Activated T-cell treated with anti-CD3 and anti-CD28 coated beads, Interleukin-2, amount 50 U/mL, for 4 hours (primary cell): ENCODE measurements at regions not wholly inside any gene's neighbourhood (a gene's known extent, or its start where the extent isn't known, plus 50 kb on each side); places are given as distances from the start of the nearest gene placed in this dataset.
A peak's percentile ranks its signal among the peaks of the same experiment; 100 is the strongest.

ENCODE experiments used
- ATAC-seq, 2 donors: fragments of 200-7000 bp; cut with Tn5 transposase; one replicate each; pipeline ENCODE4 v1.10.0; 2021
- DNase-seq: peaks from one replicate; pipeline ENCODE4 v3.0.0-alpha.2; 2020
- H3K27me3 Mint-ChIP-seq: one replicate; pipeline ENCODE4 v1.8.0; 2021; ENCODE audit warnings: low read depth, mixed read lengths
- H3K36me3 Mint-ChIP-seq: one replicate; pipeline ENCODE4 v1.8.0; 2022; ENCODE audit warnings: mixed read lengths; ENCODE audit not compliant: insufficient read depth
- H3K4me1 Mint-ChIP-seq: one replicate; pipeline ENCODE4 v1.8.0; 2021; ENCODE audit warnings: low read depth, mixed read lengths
- H3K4me3 Mint-ChIP-seq: one replicate; pipeline ENCODE4 v1.8.0; 2021; ENCODE audit warnings: mild to moderate bottlenecking, moderate library complexity, mixed read lengths
- H3K9me3 Mint-ChIP-seq: one replicate; pipeline ENCODE4 v1.8.0; 2021; ENCODE audit warnings: mixed read lengths

DNA sequence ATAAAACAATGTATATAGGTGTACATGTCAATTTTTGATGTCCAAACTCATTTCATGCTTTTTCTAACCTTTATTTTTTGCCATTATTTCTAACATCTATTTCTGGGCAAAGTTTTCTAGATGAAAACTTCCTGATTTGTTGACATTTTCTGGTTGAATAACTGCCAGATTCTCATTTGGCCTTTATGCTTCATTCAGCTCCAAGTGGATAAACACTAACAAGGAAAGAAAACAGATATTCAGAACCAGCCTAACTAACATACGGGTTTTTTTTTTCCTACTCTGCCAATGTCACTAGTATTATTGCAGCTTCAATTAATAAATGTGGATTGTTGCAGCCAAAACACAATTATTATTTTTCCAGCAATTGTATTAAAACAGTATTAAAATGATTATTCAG is 50.9 kb upstream of the RAP1GDS1 start:
- no peaks in the 10 kb centered on the region for H3K36me3 Mint-ChIP-seq
- H3K4me3 Mint-ChIP-seq: no peak overlapping the region

DNA sequence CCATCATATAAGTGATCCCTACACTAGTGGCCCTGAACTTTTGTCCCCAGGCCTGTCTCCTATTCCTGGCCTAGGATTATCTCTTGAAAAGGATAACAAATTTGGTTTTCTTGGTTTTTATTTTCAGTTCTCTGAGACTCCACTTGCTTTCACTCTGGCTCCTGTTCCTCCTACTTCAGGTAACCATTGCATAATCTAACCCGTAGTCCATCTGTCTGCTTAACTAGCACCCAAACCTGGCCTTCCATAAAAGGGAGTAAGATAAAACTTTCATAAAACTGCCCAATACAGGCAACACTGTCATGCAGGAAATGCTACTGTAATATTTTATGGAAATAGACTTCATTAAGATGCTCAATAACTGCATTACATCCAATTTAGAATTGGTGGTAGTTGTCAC is 52.1 kb upstream of the RAP1GDS1 start:
- H3K36me3 Mint-ChIP-seq: no peaks in the 10 kb centered on the region
- no peaks in the 10 kb centered on the region for H3K27me3 Mint-ChIP-seq
- DNase-seq (no peak), ATAC-seq (no peak)
- no peak overlapping the region for H3K4me3 Mint-ChIP-seq
- no peaks in the 10 kb centered on the region for H3K4me1 Mint-ChIP-seq
- H3K9me3 Mint-ChIP-seq: no peaks in the 10 kb centered on the region

More for the DNA sequence above, 50.9 kb upstream of the RAP1GDS1 start:
- Mint-ChIP-seq H3K4me1 (no peaks in the 10 kb centered on the region), H3K9me3 (no peaks in the 10 kb centered on the region), H3K27me3 (no peaks in the 10 kb centered on the region)
- DNase-seq (no peak), ATAC-seq (no peak)

DNA sequence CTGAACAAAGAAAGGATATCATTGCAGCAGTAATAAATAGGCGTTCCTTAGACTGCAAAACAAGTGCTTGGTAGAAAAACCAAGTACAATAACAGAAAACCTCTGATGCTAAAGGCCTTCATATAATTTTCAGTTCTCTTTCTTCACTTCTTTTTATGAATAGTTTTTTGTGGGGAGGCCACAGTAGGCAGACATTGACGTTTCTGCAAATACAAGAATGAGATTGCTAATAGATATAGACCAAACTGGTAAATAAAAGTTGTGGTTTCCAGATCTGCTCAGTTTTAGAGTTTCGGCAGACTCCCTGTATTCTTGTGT is 57.0 kb upstream of the RAP1GDS1 start:
- Mint-ChIP-seq H3K4me3 (no peak overlapping the region), H3K4me1 (peaks cover 6% of the 10 kb centered on the region)

DNA sequence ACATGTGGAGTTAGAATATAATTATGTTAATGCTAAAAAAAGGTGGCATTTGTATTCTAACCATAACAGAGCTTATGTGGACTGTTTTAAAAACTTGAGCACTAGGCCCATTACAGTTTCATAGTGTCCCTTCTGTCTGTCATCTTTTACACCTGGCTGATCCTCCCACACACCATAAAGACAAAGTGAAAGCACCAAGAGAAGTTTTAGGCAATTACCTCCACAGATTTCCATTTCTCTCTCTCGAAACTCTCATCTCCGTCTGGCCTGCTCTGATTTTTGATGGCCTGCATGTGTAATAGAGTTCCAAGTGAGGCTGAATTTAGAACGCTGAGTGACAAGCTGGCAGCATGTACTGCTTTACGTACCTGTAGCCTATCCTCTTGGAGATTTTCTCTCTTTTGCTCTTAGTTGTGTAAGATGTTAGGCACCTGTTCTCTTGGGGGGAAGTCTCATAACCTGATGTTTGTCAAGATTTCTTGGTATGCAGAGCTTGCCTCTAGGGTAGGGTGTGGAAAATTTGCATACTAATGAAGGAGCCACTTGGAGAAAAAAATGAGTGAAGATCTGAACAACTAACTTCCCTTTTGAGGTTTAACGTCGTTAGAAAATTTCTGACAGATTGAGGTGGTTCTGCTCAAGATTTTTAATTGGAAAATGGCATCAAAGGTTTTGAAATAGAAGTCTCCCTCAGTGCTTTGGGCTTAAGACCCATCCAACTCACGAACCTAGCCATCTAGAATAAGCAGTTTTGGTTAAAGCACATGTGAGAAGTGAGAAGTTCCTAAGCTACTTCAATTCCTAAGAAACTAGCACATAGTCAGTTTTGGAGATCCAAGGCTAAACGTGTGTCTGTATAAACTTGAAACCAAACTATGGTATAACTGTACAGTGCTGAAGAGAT is 57.6 kb upstream of the RAP1GDS1 start:
- peaks cover 6% of the 10 kb centered on the region for H3K4me1 Mint-ChIP-seq
- DNase-seq (peak; percentile 4), ATAC-seq (peak in 1 of 2 donors; percentile 71)
- H3K36me3 Mint-ChIP-seq: no peaks in the 10 kb centered on the region
- H3K27me3 Mint-ChIP-seq: no peaks in the 10 kb centered on the region
- H3K4me3 Mint-ChIP-seq: peak overlapping the region; percentile 2
- peaks cover 11% of the 10 kb centered on the region for H3K9me3 Mint-ChIP-seq

More for the DNA sequence above, 57.0 kb upstream of the RAP1GDS1 start:
- Mint-ChIP-seq H3K27me3 (no peaks in the 10 kb centered on the region), H3K36me3 (no peaks in the 10 kb centered on the region), H3K9me3 (peaks cover 11% of the 10 kb centered on the region)
- no peak for DNase-seq
- ATAC-seq: no peak

- Mint-ChIP-seq H3K36me3 (no peaks in the 10 kb centered on the region), H3K4me3 (no peak overlapping the region), H3K27me3 (no peaks in the 10 kb centered on the region), H3K9me3 (peaks cover 15% of the 10 kb centered on the region), H3K4me1 (peaks cover 6% of the 10 kb centered on the region)
- ATAC-seq (no peak), DNase-seq (no peak)
These were observed 58.3 kb upstream of the RAP1GDS1 start for GRCh38 chr4:98202907-98203306.

- H3K4me3 Mint-ChIP-seq: no peak overlapping the region
- H3K9me3 Mint-ChIP-seq: peaks cover 39% of the 10 kb centered on the region
- peaks cover 1% of the 10 kb centered on the region for H3K27me3 Mint-ChIP-seq
- DNase-seq (no peak), ATAC-seq (no peak)
- H3K36me3 Mint-ChIP-seq: no peaks in the 10 kb centered on the region
- peaks cover 6% of the 10 kb centered on the region for H3K4me1 Mint-ChIP-seq
These were observed 56.0 kb upstream of the STPG2 start for GRCh38 chr4:98199247-98199646.

DNA sequence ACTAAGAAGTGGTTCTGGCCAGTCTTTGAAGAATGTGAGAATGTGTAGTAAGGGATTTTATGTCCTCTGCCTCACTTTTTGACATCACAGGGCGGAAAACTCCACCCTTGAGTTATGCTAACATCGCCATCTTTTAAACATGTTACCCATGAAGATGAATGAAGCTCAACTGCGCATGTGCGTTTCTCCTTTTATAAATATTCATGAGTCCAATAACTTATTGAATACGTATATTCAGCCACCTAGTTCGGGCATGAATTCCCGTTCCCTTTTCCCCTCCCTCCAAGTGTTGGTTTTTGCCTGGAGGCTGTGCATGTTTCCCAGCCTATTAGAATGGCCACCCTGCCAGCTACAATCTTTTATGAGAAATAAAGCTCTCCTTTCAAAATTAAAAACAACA is 51.7 kb upstream of the STPG2 start:
- Mint-ChIP-seq H3K4me3 (no peak overlapping the region), H3K9me3 (peaks cover 43% of the 10 kb centered on the region), H3K36me3 (no peaks in the 10 kb centered on the region), H3K4me1 (no peaks in the 10 kb centered on the region), H3K27me3 (peaks cover 1% of the 10 kb centered on the region)
- DNase-seq (no peak), ATAC-seq (no peak)

DNA sequence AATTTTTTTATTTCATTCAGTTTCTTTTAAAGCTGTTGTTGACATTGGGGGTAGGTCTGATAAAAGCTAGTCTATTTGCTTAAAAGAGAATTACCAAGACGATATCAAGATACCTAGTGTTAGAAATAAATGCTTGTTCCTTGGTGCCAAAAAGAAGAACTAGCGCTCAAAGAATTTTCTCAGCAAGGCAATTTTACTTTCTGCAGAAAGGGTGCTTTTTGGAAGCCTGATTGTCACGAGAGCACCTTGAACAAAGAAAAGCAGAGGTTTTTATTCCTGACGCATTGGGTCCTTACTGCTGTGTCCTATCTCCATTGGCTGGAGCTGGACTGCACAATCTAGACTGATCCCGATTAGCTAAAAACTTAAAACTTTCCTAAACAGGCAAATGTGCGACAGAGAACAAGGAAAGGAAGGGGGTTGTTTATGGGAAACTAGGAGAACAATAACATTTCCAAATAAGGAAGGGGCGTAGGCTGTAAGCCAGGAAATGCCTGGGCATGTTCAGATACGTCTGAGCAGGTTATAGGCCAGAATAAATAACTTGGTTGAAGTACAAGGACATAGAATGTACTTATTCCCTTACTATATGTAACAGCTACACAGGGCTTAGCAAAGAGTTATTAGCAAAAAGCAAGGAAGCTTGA is 50.3 kb upstream of the STPG2 start:
- Mint-ChIP-seq H3K4me3 (no peak overlapping the region), H3K9me3 (peaks cover 43% of the 10 kb centered on the region), H3K4me1 (no peaks in the 10 kb centered on the region), H3K36me3 (no peaks in the 10 kb centered on the region), H3K27me3 (peaks cover 3% of the 10 kb centered on the region)
- DNase-seq (no peak), ATAC-seq (no peak)
